HG03025 (cell line): ENCODE measurements at regions not wholly inside any gene's neighbourhood (a gene's known extent, or its start where the extent isn't known, plus 50 kb on each side); places are given as distances from the start of the nearest gene placed in this dataset.

Experiments
- ATAC-seq: cut with Tn5 transposase; IDR thresholded peaks from one replicate; pipeline ENCODE4 v1.9.1; 2021; ENCODE audit warnings: mild to moderate bottlenecking, moderate library complexity; ENCODE audit not compliant: unreplicated experiment, low FRiP score

DNA sequence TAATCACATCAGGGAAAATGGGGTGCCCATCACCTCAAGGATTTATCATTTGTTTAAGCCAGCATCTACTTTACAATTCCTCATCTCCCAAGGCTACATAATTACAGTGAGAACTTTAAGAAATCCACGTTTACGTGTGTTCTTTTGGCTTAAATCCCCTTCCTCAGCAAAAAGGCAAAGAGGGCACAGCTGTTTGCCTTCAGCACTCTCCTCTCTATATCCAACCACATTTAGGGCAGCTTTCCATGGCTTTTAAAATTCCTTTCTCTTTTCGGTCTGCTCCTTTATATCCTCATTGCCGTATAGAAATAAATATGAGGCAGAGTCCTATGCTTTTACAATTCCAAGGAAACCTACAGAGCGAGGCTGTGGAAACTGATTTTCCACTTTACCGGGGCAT, 175.9 kb downstream of the EMP1 start:
- no peak for ATAC-seq

DNA sequence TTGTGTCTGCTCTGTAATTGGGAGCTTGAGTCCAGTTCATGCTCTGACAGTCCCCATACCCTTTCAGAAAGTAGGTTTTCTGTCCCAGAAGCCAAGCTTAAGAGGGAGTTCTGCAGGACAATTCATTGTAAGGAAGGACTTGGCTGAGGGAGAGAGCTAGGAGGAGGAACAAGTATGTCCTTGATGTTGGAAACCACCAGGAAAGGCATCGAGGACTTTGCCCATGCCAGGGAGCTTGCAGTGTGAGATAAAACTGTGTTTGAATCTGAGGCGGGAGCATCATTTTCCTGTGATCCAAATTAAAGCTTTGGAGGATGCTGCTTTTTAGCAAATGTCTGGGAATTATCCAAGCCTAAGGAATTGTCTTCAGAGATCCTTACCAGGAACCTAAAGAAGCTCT, 175.3 kb downstream of the EMP1 start:
- ATAC-seq: no peak

DNA sequence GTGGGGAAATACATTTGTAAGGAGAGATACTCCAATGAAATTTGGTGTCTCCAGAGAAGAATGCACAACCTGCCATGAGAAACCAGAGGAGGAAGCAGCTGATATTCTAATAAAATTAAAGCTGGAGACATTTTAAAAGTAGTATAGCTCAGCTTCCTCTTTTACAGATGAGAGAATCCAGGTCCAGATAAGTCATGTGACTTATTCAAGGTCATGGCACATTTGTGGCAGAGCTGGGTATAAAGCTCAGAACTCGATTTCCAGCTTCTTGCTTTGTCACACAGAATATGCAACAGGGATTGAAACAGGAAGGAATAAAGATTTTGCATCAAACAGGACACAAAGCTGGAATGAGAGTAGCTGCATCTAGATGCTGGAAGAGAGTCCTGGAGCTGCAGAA, 174.8 kb downstream of the EMP1 start:
- ATAC-seq: no peak

DNA sequence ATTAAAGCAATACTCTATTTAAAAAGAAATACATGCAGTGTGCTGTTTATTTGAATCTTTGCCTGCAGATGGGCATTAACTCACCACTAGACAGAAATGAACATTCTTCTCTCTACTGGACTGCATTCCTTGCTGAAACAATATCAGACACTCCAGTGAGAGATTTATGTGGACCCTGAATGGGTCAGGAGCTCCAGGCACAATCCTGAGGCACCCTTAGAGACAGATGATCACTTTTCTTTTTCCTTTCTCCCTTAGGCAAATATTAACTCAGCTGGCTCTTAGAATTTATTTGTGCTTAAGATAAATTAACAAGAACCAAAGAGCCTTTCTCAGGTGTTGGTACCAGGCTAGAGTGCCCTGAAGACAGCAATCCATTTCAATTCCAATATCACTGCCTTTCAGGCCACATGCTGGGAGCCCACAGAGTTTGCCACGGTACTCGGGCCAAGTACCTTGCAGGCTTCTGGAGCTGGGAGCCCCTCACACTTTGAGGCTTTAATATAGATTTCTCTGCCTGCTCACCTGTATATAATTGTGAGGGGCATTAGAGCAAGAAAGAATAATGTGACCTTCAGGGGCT, 173.0 kb downstream of the EMP1 start:
- ATAC-seq: no peak

DNA sequence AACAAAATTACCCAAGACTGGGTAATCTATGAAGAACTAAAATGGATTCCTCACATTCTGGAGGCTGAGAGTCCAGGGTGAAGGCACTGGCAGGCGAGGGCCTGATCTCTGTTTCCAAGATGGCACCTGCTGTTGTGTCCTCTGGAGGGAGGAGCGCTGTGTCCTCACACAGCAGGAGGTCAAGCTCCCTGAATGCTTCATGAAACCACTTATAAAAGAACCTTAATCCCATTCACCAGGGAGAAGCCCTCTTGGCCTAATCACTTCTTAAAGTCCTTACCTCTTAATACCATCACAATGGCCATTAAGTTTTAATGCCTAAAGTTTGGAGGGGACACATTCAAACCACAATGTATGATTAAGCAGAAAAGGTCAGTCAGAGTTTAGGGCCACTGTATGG, 172.4 kb downstream of the EMP1 start:
- ATAC-seq: no peak

DNA sequence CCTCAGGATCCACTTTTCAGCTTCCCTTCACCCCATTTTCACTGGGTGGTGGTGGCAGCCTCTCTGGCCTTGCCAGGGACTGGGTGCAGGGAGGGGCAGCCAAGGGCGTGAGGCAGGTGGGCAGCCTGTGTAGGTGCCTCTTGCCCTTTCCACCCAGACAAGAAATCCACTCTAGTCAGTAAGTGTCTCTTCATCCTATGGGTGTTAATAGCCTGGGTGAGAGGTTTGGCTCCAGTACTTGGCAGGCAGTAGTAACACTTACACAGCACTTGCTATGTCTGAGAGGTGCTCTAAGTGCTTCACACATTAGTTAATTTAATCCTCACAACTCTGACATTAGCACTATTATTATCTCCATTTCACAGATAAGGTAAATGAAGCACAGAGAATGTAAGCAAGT, 171.9 kb downstream of the EMP1 start:
- no peak for ATAC-seq

DNA sequence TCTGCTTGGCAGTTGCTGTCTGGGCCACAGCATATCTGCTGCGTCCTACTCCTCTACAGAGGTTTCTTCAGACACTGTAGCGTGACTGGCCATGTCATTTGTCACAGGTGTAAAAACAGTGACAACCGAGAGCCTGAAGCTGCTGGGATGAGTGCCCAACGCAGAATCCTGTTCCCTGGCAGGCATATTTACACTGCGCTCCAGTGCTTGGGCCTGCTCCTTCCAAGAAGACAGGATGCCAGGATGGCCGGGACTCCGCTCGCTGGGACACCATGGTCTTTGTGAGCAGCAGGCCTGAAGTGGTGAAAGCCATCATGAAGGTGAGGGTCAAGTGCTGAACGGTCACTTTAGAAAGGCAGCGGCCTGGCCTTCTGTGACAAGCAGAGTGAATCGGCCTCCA, 171.4 kb downstream of the EMP1 start:
- ATAC-seq: no peak

DNA sequence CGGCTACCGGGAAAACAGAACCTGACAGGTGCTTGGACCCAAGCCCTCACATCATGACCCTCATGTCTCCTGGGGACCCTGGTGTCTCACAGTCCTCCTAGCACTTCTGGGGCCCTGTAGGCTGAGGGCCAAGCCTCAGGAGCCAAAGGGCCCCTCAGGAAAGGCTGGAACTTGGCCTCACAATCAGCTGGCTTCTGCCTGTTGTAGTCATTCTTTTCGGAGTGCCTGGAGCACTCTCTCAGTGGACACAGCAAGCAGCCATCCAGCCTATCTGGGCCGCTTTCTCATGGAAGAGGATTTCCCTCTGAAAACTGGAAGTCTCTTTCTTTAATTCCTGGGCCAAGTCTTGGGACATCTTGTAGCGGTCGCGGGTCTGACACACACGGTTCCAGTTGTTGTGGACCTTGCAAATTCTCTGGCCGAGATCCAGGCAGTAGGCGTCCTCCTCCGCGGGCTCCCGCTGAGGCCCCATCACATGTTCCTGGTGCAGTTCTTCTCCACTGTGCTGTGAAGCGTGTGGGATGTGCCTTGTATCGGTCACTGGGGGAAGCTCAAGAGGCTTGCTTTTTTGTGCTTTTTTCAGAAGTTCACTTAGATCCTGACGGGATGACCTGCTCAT, 169.3 kb downstream of the EMP1 start:
- ATAC-seq: no peak

DNA sequence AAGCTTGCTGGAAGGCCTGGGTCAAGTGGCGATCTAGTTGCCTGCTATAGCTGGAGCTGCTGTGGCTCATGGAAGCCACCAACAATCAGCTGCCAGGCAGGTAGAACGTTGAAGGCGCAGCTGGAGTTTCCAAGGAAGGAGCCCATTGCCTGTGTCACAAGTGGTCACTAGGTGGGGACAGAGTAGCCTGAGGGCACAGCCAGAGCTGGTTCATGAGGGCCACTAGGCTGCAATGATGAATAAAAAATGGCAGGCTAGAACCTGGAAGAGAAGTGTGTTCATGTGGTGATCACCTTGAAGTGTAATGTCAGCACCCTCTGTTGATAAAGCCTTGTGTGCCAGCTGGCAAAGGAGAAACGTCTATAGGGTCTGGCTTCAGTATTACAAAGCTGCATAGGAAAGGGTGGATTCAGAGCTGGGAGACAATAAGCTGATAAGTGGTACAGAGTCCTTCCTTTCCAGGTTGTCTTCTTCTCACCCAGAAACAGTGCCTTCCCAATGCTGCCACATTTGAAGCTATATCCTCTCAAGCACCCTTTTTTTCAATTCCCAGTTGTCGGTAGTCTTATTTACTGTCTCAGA, 165.8 kb downstream of the EMP1 start:
- ATAC-seq: peak; percentile 84

DNA sequence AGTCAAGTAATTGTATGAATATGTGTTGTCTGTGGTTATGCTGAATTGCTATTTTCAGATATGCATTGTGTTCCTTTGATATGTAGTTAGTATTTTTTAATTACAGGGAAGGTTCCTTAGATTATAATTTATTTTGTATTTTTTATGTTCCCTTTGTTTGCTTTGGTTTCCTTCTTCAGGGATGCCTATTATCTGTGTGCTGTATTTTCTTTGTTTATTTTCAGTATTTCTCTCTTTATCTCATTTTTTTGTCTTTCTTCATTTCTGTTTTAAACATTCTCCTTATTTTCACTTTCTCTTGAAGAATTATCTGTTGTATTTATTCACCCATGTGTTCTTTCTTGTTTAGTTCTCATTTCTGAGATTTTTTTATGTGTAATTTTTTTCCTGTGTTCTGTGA, 163.1 kb downstream of the EMP1 start:
- no peak for ATAC-seq

DNA sequence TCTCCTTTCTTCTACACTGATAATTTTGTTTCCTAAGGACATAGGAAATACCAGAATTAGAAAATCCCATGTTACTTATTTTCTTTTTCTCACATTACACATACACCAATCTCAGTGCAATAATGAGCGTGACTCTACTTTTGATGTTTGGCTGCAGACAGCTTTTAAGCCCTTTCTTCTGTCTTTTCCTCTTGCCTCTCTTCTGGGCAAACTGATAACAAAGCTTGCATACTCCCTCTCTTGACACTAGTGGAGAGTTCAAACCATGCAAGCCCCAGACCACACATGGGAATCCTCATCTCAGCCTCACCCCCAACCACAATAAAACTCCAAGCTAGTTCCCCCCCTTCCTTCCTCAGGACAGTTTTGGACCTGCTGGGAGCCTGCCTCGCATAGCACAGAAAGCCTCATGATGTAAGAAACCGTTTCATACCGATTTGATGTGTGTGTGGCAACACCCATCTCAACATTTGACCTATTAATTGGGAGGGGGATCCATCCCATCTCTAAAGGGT, 161.9 kb downstream of the EMP1 start:
- ATAC-seq: no peak

DNA sequence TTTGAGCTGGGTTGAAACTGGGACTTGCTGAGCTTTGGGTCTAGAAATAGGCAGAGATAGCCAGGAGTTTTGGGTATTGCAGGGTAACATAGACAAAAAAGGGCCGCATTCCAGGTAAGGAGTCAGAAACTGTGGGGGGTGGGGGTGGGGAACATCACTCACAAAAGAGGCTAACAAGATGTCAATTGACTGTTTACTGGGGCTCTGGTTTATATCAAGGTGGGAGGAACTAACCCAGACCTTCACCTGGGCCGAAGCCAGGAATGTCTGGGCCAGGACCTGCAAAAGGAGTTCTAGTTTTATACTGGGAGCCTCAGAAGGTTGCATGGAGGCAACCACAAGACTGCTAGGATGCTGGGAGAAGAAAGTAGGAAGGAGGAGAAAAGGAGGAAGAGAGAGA, 154.4 kb downstream of the EMP1 start:
- no peak for ATAC-seq

DNA sequence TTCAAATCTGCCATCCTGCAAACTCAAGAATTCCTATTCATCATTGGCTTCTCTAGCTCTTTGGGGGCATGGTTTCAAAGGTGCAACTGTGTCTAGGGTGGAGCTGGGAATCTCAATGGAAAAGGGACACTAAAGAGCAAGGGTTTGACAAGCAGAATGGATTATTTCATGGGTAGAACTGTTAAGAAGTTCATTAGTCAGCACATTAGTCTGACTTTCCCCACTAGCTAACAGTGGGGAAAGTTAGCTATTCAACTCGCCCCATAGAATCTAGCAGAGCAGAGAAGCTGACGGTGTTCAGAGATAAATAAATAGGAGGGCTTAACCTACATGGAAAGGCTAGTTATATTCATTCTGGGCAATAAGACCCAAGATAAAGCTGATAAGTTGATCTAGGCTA, 153.9 kb downstream of the EMP1 start:
- ATAC-seq: no peak

DNA sequence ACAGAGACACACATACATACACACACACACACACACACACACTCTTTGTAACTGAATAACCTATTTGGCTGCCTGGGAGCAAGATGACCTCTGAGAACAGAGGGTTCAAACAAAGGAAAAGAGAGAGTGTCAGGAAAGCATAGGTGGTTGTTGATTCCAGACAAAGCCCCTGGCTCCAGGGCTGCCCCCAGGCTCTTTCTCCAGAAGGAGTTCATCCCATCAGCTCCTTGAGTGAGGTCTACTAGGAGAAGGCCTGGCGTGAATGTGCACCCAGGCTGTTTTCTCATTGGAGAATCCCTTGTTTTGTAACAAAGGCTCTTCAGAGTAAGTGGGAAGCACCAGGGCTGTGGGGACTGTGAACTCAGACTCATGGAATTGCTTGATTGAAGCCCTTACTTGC, 151.9 kb downstream of the EMP1 start:
- ATAC-seq: no peak

DNA sequence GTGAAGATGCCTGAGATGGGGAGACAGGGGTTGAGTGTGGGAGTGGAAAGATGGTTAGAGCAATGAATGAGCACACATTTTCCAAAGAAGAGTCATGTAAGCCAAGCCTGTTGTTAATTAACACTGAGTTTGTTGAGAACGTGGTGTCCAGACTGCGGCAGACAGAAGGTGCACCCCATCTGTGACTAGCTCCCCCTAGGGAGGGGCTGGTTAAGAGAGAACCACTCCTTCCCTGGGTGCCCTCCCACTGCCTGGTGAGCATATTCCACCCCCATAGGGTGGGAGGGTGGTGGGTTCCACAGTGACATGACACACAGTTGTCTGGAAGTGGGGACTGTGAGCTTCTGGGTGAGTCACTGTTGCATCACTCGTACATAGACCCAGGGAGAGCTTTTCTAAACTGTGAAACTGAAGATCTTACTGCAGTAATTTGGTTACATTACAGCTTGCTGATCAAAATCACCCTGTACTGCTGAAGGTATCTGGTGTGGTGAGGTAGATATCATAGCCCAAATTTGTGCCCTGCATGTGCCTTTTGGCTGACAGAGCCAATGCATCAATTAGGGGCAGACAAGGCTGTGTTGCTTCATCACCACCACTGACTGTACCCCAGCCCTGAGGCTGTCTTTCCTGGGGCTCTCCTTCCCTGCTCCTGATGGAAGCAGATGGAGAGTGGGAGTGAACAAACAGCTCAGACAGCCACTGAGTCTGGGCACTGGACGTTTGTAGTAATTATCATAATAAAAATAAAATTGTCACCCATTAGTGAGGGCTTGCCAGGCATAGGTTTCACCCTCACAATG, 150.9 kb downstream of the EMP1 start:
- ATAC-seq: no peak

DNA sequence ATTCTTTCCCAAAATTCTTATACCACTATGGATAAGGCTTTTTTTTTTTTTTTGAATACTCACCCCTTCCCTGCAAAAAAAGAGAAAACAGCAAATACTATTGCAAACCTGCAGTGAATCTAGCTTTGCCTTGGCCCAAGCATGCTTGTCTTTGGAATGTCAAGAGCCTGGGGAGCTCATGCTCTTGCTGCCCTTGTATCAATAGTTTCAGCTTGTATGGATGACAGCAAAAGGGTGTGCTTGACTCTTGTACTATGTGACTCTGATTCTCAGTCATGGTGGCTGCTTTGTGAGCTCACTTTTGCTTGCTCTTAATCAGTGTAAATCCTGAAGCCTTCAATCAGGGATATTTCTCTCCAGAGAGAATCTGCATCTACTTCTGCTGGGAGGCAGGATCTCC, 149.2 kb downstream of the EMP1 start:
- ATAC-seq: no peak

DNA sequence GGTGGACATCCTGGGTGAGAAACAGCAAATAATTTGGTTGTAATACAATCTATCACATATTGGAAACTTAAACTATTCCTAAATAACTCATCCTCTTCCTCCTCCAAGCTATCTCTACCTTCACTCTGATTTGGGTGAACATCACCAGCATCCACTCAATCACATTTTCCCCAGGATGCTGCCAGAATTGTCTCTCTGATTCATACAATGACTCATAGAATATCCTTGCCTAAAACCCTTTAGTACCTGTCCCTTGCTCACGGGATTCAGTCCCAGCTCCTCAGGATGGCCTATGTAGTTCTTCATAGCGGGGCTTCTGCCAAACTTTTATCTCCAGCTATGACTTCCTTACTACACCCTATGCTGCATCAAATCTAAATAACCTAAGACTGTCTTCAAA, 146.8 kb downstream of the EMP1 start:
- no peak for ATAC-seq

DNA sequence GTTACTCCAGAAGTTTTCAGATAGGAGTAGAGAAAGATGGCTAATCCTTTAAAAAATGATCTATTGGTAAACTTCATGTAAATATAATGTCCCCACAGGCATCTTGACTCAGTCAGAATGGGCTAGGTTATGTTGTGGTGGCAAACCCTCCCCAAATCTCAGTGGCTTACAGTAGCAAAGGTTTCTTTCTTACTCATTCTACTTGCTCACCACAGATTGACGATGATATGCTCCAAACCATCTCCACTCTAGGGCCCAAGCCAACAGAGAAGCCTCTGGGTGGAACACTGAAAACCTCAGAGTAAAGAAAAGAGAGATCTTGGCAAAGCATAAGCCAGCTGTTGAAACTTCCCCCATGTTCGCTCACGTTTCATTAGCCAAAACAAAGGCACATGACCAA, 146.4 kb downstream of the EMP1 start:
- no peak for ATAC-seq

DNA sequence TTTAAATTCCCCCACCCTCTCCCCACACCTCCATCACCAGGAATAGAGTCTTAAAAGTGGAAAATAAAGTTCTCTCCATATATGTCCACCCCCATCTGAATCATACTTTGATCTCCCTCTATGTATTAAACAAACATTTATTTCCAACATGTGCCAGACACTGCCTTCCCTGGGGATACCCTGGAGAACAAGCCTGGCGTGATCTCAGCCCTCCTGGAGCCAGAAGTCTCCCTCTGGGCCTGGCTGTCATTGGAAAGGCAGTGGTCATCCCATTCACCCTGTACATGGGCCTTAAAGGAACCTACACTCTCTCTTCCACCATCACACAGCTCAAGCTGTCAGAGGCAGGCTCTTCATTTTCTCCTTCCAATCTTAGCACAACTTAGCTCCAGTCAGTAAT, 143.6 kb downstream of the EMP1 start:
- no peak for ATAC-seq

DNA sequence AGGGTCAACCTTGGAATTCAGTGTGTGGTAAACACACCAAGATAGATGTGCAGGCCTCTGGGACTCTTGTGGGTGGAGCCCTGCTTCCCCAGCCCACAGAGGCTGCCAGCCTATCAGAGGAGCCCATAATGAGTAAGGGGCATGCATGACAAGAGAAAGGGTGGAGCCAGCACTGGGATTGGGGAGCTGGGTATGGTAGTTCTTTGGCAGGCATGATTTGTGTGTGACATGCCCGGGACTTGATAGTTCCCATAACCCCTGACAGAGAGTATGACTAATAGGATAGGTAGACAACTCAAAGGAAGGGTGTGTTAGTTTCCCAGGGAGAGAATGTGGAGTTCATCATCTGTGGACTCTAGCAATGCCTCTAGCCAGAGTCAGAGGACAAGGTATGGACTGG, 143.0 kb downstream of the EMP1 start:
- no peak for ATAC-seq

DNA sequence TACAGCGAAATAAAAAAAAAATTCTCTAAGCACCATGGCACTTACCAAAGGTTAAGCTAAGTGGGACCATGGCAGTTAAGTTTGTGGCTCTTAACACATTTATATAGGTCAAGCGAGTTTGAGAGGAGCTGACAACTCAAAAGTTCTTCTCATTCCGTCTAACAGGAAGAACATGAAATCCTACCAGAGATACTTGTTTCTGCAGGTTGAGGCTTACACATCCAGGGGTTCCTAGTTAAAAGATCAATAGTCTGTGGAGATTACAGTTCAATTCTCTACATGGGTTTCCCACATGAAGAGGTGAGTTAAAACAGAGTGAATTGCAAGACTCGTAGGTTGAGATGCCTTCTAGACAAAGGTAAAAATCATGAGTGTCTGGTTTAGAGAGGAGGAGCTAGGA, 142.6 kb downstream of the EMP1 start:
- no peak for ATAC-seq

DNA sequence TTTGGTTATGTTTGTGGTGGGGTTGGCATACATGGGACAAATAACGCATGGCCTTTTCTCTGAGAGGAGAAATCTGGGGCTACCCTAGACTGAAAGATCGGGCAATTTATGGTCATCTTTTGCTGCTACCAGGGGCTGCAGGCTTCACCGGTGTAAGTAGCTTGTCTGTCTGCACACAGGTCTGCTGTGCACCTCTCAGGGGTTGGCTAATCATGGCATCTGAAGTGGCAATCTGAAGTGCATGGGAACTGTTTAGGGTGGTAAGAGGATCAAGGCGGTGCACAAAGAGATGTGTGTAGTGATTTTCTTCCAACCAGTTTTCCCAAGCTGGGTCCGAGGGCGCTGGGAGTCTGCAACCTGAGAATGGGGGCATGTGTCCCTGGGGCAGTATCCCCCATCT, 141.3 kb downstream of the EMP1 start:
- no peak for ATAC-seq
